GM19395 (cell line): ENCODE measurements at regions not wholly inside any gene's neighbourhood (a gene's known extent, or its start where the extent isn't known, plus 50 kb on each side); places are given as distances from the start of the nearest gene placed in this dataset.

Experiments used
- ATAC-seq: cut with Tn5 transposase; IDR thresholded peaks from one replicate; pipeline ENCODE4 v1.9.1; 2021; ENCODE audit warnings: mild to moderate bottlenecking, moderate library complexity; ENCODE audit not compliant: unreplicated experiment

- ATAC-seq, result no peak
These were observed 213.0 kb downstream of the INSIG2 start for GRCh38 chr2:118301248-118301647.

- no peak for ATAC-seq
These were observed 212.6 kb downstream of the INSIG2 start for GRCh38 chr2:118300832-118301231.

- no peak for ATAC-seq
These were observed 208.4 kb downstream of the INSIG2 start for GRCh38 chr2:118296663-118297062.

GRCh38 chr2:118295592-118296390 is 207.5 kb downstream of the INSIG2 start:
- ATAC-seq, result no peak

GRCh38 chr2:118294063-118294462 is 205.8 kb downstream of the INSIG2 start:
- no peak for ATAC-seq

- ATAC-seq, result no peak
These were observed 204.7 kb downstream of the INSIG2 start for GRCh38 chr2:118292991-118293390.

GRCh38 chr2:118291251-118291880 is 203.1 kb downstream of the INSIG2 start:
- ATAC-seq, result no peak

GRCh38 chr2:118290411-118291250 is 202.4 kb downstream of the INSIG2 start:
- no peak for ATAC-seq

- ATAC-seq, result no peak
These were observed 190.7 kb downstream of the INSIG2 start for GRCh38 chr2:118279005-118279404.

GRCh38 chr2:118278046-118278445 is 189.8 kb downstream of the INSIG2 start:
- ATAC-seq, result no peak

- no peak for ATAC-seq
These were observed 186.7 kb downstream of the INSIG2 start for GRCh38 chr2:118274841-118275510.

- ATAC-seq, result no peak
These were observed 184.1 kb downstream of the INSIG2 start for GRCh38 chr2:118272391-118272790.

- no peak for ATAC-seq
These were observed 181.3 kb downstream of the INSIG2 start for GRCh38 chr2:118269408-118270051.

GRCh38 chr2:118268268-118268667 is 180.0 kb downstream of the INSIG2 start:
- no peak for ATAC-seq

- ATAC-seq, result no peak
These were observed 177.7 kb downstream of the INSIG2 start for GRCh38 chr2:118265873-118266455.

- no peak for ATAC-seq
These were observed 176.1 kb downstream of the INSIG2 start for GRCh38 chr2:118264232-118264990.

GRCh38 chr2:118257696-118258095 is 169.4 kb downstream of the INSIG2 start:
- ATAC-seq, result no peak

GRCh38 chr2:118255771-118256372 is 167.6 kb downstream of the INSIG2 start:
- ATAC-seq, result no peak

GRCh38 chr2:118255301-118255700 is 167.0 kb downstream of the INSIG2 start:
- ATAC-seq, result no peak
